ENCODE measurements at regions not wholly inside any gene's neighbourhood (a gene's known extent, or its start where the extent isn't known, plus 50 kb on each side); places are given as distances from the start of the nearest gene placed in this dataset.

GRCh38 chr9:16139774-16140173 lies 586.9 kb downstream of the CCDC171 start:
- TF ChIP-seq, protein P1, sequence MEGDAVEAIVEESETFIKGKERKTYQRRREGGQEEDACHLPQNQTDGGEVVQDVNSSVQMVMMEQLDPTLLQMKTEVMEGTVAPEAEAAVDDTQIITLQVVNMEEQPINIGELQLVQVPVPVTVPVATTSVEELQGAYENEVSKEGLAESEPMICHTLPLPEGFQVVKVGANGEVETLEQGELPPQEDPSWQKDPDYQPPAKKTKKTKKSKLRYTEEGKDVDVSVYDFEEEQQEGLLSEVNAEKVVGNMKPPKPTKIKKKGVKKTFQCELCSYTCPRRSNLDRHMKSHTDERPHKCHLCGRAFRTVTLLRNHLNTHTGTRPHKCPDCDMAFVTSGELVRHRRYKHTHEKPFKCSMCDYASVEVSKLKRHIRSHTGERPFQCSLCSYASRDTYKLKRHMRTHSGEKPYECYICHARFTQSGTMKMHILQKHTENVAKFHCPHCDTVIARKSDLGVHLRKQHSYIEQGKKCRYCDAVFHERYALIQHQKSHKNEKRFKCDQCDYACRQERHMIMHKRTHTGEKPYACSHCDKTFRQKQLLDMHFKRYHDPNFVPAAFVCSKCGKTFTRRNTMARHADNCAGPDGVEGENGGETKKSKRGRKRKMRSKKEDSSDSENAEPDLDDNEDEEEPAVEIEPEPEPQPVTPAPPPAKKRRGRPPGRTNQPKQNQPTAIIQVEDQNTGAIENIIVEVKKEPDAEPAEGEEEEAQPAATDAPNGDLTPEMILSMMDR (IDR thresholded peaks at IDR 0.05), result no peak
- TF ChIP-seq POLR2A (IDR thresholded peaks at IDR 0.05), result no peak

Data from right lobe of liver (tissue), 4 donors.